ENCODE measurements at regions not wholly inside any gene's neighbourhood (a gene's known extent, or its start where the extent isn't known, plus 50 kb on each side); places are given as distances from the start of the nearest gene placed in this dataset.

DNA sequence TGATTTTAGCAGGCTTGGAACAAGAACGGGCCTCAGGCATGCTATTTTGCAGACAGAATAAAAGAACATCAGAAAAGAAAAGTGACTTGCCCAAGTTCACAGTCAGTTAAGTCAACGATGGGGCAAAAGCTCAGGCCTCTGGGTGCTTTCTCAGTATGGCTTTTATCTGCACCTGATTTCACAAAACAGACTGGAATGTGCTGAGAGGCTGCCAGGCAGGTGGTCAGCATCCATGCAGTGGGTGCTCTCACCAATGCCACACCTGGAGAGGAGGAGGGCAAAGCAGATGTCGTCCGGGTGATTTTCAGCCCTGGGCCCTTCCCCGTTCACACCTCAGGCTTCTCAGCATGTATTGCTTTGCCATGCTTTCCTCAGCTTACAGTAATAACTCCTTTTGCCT lies 854.6 kb downstream of the RNF144A start:
- no peak overlapping the region for H3K4me3 ChIP-seq (ENCODE audit: low read depth, low read length)

DNA sequence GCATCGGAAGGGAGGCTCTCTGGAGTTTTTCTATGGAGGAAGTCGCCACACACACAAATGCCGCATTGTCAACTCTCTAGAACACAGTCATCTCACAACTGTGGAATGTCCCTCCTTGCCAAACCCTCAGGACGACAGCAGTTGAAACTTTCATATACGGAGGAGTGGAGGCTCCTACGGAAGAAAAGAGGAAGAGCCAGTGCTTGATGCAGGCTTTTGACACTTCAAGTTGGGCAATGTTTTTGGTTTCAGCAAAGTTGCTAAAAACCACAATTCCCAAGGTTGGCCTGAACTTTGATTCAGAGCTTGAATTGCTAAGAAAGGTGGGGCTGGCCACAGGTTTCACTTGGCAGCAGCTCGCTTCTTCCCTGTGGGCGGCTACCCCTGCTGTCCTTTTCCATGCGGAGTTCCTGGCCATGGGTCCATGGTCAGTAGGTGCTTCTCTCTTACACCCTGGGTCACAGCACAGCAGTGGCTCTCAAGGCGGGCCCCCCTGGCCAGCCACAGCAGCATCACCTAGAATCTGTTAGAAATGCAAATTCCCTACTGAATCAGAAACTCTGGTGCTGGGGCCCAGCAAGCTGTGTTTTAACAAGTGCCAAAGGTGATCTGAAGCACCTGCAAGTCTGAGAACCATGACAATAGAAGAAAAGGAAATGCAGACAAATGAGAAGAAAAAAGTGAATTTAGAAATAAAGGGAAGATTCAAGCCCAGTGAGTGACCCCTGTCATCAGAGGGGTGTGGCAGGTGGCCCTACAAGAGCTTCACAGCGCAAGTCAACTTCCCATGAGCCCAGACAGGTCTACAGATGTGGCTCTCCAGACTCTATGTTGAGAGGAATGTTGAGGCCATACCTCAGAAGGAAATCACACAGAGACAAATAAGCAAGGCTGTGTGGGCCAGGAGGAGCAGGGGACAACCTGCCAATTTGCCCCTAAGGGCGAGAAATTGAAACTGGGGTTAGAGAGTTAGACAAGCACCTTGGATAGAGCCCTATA lies 856.4 kb downstream of the RNF144A start:
- TF ChIP-seq, protein P1, sequence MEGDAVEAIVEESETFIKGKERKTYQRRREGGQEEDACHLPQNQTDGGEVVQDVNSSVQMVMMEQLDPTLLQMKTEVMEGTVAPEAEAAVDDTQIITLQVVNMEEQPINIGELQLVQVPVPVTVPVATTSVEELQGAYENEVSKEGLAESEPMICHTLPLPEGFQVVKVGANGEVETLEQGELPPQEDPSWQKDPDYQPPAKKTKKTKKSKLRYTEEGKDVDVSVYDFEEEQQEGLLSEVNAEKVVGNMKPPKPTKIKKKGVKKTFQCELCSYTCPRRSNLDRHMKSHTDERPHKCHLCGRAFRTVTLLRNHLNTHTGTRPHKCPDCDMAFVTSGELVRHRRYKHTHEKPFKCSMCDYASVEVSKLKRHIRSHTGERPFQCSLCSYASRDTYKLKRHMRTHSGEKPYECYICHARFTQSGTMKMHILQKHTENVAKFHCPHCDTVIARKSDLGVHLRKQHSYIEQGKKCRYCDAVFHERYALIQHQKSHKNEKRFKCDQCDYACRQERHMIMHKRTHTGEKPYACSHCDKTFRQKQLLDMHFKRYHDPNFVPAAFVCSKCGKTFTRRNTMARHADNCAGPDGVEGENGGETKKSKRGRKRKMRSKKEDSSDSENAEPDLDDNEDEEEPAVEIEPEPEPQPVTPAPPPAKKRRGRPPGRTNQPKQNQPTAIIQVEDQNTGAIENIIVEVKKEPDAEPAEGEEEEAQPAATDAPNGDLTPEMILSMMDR (IDR thresholded peaks at IDR 0.05; ENCODE audit: low read depth, low read length), result no peak
- no peak overlapping the region for H3K4me3 ChIP-seq (ENCODE audit: low read depth, low read length)

More for the DNA sequence above, 854.6 kb downstream of the RNF144A start:
- TF ChIP-seq, protein P1 (IDR thresholded peaks at IDR 0.05; ENCODE audit: low read depth, low read length), result no peak

DNA sequence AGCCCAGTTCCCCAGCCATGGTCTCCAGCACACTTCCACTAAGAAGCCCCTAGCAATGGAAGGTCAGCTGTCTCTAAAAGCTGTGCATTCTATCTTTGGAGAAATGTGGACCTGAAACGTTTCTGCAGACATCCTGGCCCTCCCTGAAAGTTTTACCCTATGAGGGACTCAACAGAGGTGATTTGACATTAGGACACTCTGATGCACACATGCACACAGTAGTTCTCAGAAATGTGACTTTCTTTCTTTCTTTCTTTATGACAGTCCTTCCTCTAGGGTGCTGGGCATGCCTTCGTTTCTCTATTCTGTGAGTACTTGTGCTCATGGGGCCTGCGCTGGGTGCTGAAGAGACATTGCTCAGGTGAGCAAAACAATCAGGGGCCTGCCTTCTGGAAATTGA lies 857.3 kb downstream of the RNF144A start:
- no peak overlapping the region for H3K4me3 ChIP-seq (ENCODE audit: low read depth, low read length)
- TF ChIP-seq, protein P1 (IDR thresholded peaks at IDR 0.05; ENCODE audit: low read depth, low read length), result no peak

DNA sequence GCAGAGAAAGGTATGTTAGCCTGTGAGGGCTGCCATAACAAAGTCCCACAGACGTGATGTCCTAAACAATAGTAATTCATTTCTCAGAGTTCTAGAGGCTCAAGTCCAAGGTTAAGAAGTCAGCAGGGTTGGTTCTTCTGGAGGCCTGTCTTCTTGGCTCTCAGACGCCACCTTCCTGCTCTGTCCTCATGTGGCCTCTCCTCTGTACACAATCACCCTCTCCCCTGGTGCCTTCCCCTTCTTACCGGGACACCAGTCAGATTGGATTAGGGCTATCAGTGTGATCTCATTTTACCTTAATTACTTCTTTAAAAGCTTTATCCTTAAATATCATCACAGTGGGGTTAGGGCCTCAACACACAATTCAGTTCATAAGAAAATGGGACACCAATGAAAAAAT lies 860.5 kb downstream of the RNF144A start:
- TF ChIP-seq, protein P1 (IDR thresholded peaks at IDR 0.05; ENCODE audit: low read depth, low read length), result no peak
- H3K4me3 ChIP-seq (ENCODE audit: low read depth, low read length), result no peak overlapping the region

DNA sequence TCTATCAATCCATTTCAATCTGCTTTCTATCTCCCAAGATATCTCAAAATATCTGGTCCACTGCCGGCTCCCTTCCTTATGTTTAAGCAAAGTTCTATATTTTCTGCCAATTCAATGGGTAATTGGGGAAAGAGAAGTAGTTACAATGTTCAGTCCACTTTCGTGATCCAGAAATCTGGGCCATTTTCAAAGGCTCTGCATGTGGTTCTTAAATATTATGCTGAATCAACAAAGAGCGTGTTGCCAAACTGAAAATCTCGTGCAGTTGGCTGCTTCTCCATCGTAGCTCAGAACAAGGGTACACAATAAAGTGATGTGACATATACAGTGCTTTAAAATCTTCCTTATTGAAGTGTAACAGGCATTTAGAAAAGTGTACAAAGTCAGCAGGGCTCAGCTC lies 863.1 kb downstream of the RNF144A start:
- TF ChIP-seq, protein P1 (IDR thresholded peaks at IDR 0.05; ENCODE audit: low read depth, low read length), result no peak
- H3K4me3 ChIP-seq (ENCODE audit: low read depth, low read length), result no peak overlapping the region

DNA sequence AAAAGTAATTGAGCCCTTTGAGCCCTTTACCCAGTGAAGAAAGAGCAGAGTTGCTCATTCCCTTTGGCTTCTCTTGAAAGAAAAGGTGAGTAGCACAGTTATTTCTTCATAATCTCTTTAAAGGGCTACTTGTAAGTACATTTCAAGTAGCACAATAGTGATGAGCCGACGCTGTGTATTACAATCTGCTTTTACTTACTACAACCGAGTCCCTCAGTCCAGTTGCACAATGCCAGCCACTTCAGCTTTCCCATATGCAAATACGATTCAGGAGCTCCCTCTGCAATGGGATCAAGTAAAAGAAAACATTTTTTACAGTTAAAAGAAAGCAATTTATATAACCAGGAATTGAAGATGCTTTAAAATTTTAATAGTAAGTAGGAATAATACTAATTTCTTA lies 868.5 kb downstream of the RNF144A start:
- TF ChIP-seq, protein P1 (IDR thresholded peaks at IDR 0.05; ENCODE audit: low read depth, low read length), result no peak
- H3K4me3 ChIP-seq (ENCODE audit: low read depth, low read length), result no peak overlapping the region

DNA sequence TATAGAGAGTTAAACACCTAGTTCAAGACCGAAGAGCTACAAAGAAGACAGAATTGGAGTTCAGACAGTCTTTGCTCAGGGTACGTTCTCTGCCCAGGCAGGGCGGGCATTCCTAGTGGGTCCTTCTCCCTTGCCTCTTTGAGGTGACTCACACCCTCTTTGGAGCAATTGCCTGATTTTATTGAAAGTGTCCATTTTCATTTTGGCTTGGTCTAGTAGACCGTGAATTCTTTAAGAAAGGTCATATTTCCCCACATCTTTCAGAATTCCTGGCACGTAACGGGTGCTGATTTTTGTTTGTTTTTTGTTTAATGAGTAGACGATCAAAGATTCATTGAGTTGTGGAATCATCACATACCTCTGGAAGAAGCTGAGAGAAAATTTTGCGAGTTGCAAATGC lies 871.5 kb downstream of the RNF144A start:
- no peak overlapping the region for H3K4me3 ChIP-seq (ENCODE audit: low read depth, low read length)
- TF ChIP-seq, protein P1 (IDR thresholded peaks at IDR 0.05; ENCODE audit: low read depth, low read length), result no peak
